DMS53 (cell line): ENCODE measurements at regions not wholly inside any gene's neighbourhood (a gene's known extent, or its start where the extent isn't known, plus 50 kb on each side); places are given as distances from the start of the nearest gene placed in this dataset.

Experiments
- DNase-seq: peaks from one replicate; lab custom pipeline; 2025; lab: John Stamatoyannopoulos, UW

GRCh38 chr18:71001597-71001996 lies 712.8 kb downstream of the SOCS6 start:
- DNase-seq: no peak

- DNase-seq: peak; percentile 73
These were observed 709.6 kb downstream of the SOCS6 start for GRCh38 chr18:70998490-70998889.

- no peak for DNase-seq
These were observed 705.3 kb downstream of the SOCS6 start for GRCh38 chr18:70994116-70994515.

GRCh38 chr18:70991577-70991976 lies 702.7 kb downstream of the SOCS6 start:
- no peak for DNase-seq

- DNase-seq: no peak
These were observed 697.1 kb downstream of the SOCS6 start for GRCh38 chr18:70985948-70986347.

GRCh38 chr18:70982292-70982691 lies 693.4 kb downstream of the SOCS6 start:
- no peak for DNase-seq

GRCh38 chr18:70981400-70982140 lies 692.7 kb downstream of the SOCS6 start:
- DNase-seq: peak; percentile 74

- no peak for DNase-seq
These were observed 684.8 kb downstream of the SOCS6 start for GRCh38 chr18:70973626-70974025.

- DNase-seq: no peak
These were observed 677.6 kb downstream of the SOCS6 start for GRCh38 chr18:70966419-70966818.

- no peak for DNase-seq
These were observed 673.1 kb downstream of the SOCS6 start for GRCh38 chr18:70961939-70962338.

- no peak for DNase-seq
These were observed 667.7 kb downstream of the SOCS6 start for GRCh38 chr18:70956554-70956953.

- DNase-seq: no peak
These were observed 647.3 kb downstream of the SOCS6 start for GRCh38 chr18:70936160-70936559.

- peak; percentile 81 for DNase-seq
These were observed 643.3 kb downstream of the SOCS6 start for GRCh38 chr18:70931942-70932814.

- DNase-seq: no peak
These were observed 632.1 kb downstream of the SOCS6 start for GRCh38 chr18:70920840-70921374.

- DNase-seq: peak; percentile 93
These were observed 618.8 kb downstream of the SOCS6 start for GRCh38 chr18:70907673-70908072.

GRCh38 chr18:70892381-70892780 lies 603.5 kb downstream of the SOCS6 start:
- DNase-seq: no peak

- no peak for DNase-seq
These were observed 581.4 kb downstream of the SOCS6 start for GRCh38 chr18:70870292-70870691.

- peak; percentile 69 for DNase-seq
These were observed 559.5 kb downstream of the SOCS6 start for GRCh38 chr18:70848329-70848728.

- no peak for DNase-seq
These were observed 551.8 kb downstream of the SOCS6 start for GRCh38 chr18:70840649-70841048.

GRCh38 chr18:70827632-70828031 lies 538.8 kb downstream of the SOCS6 start:
- no peak for DNase-seq

GRCh38 chr18:70826571-70826970 lies 537.7 kb downstream of the SOCS6 start:
- DNase-seq: no peak

GRCh38 chr18:70822691-70823090 lies 533.8 kb downstream of the SOCS6 start:
- DNase-seq: no peak

GRCh38 chr18:70822117-70822516 lies 533.3 kb downstream of the SOCS6 start:
- no peak for DNase-seq
